HG03135 (cell line): ENCODE measurements at regions not wholly inside any gene's neighbourhood (a gene's known extent, or its start where the extent isn't known, plus 50 kb on each side); places are given as distances from the start of the nearest gene placed in this dataset.

Source experiments
- ATAC-seq: cut with Tn5 transposase; IDR thresholded peaks from one replicate; pipeline ENCODE4 v1.9.1; 2021; ENCODE audit warnings: mild to moderate bottlenecking, moderate library complexity; ENCODE audit not compliant: unreplicated experiment

DNA sequence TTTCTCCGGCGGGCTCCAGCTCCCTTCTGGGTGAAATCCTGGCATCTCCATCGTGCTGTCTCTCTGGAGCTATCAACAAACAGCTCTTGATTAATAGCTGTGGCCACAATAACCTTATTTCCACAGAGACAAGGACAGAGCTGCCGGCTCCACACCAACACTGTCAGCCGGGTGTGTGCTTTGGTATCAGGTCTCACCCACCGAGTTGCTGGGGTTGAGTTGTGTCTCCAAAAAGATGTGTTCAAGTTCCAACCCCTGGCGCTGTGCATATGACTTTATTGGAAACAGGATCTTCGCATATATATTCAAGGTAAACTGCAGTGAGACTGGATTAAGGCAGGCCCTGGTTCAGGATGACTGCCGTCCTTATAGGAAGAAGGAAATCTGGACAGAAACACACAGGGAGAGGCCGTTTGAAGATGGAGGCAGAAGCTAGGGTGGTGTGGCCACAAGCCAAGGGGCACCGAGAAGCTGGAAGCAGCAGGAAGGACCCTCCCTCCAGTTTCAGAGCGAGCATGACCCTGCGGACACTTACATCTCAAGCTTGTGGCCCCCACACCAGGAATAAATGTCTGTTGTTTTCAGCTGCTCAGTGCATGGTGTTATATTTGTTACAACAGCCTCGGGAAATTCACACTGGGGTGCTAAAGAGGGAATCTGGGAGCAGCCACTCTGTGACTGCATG is 88.4 kb upstream of the TMPRSS2 start:
- ATAC-seq = no peak

- ATAC-seq = no peak
Observed at GRCh38 chr21:41594268-41594667, 86.3 kb upstream of the TMPRSS2 start.

GRCh38 chr21:41593760-41594138 is 85.8 kb upstream of the TMPRSS2 start:
- no peak for ATAC-seq

DNA sequence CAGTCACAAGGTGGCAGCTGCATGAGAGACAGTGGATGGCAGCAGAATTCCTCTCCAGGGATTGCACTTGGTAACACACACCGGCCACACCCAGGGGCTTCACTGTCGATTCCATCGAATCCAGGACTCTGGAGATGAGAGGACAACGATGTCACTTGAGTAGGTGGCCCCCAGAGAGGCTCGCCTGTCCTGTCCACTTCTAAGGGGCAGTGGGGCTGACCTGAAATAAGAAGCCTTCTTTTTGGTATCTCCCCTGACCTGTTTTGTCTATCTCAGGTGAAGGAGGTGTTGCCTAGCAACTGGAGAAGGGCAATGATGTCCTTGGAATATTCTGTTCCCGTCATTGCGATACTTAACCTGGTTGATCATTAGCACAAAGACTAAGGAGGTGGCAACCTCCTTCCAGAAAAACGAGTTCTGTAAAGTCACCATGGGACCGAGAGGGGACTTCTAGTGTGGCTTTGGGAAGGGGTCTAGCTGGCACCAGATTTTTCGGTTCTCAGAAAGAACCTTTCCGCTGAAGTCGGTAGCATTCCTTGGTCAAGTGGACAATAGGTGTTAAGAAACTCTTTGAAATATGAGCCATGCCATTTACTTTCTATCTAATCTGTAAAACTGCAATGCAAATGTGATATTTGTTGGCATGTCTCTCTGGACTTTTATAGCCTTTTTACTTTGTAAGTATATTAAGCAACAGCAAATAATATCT is 85.2 kb upstream of the TMPRSS2 start:
- no peak for ATAC-seq

GRCh38 chr21:41589620-41590175 is 81.7 kb upstream of the TMPRSS2 start:
- ATAC-seq = no peak

GRCh38 chr21:41589131-41589530 is 81.2 kb upstream of the TMPRSS2 start:
- ATAC-seq = no peak

DNA sequence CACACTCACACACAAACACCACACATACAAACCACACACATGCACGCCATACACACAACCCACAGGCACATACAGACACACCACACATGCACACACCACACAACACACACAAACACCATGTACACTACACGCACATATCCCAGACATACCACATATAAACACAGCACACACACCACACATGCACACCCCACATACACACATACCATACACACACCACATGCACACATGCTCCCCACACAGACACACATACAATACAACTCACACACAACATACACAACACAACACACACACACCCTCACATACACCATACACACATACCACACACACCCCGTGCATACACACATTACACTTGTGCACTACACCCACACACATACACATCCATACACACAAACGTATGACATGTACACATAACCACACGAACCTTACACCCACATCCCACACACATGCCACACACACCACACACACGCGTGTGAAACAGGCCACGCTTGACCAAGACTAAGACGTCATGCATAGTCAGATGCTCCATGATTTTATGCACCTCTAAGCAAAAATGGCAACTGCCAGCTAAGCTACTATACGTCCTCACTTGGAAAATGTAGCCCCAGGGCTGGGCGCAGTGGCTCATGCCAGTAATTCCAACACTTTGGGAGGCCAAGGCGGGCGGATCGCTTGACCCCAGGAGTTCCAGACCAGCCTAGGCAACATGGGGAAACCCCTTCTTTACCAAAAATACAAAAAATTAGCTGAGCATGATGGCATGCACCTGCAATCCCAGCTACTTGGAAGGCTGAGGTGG is 77.4 kb upstream of the TMPRSS2 start:
- ATAC-seq = no peak

DNA sequence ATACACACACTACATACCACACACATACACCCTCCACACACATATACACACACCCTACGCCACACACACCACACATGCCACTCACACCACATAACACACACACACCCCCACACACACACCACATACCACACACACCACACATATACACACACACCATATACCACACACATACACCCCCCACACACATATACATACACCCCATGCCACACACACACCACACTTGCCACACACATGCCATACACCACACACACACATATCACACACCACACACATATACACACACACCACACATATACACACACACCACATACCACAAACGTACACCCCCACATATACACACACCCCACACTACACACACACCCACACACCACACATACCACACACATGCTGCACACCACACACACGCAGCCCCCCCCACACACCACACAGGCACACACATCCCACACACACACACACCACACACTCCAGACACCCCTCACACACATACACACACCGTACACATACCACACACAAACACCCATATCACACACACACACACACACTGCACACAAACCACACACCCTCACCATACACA is 76.7 kb upstream of the TMPRSS2 start:
- ATAC-seq = no peak

DNA sequence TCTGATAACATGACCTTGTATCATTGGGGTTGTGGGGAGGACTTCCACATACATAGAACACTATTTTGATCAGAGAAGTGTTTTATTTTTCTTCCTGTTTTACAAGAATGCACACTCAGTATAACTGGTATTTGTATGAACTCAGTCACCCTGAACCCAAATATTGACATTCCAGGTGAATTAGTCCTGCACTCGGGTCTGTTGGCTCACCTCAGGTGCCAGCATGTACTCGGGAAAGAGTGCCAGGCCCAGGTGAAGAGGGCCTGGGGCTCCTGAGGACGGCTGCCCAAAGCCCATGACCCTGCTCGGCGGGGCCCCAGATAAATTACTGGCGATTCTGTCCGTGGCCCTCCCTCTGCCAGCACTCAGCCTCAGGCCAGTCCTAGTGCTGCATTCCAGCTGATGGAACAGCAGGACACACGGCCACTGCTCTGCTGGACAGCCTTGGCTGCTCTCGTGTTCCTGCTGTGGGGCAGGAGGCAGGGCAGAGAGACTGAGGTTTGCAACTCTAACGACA is 75.4 kb upstream of the TMPRSS2 start:
- ATAC-seq = no peak

GRCh38 chr21:41582866-41583265 is 74.9 kb upstream of the TMPRSS2 start:
- ATAC-seq = no peak

DNA sequence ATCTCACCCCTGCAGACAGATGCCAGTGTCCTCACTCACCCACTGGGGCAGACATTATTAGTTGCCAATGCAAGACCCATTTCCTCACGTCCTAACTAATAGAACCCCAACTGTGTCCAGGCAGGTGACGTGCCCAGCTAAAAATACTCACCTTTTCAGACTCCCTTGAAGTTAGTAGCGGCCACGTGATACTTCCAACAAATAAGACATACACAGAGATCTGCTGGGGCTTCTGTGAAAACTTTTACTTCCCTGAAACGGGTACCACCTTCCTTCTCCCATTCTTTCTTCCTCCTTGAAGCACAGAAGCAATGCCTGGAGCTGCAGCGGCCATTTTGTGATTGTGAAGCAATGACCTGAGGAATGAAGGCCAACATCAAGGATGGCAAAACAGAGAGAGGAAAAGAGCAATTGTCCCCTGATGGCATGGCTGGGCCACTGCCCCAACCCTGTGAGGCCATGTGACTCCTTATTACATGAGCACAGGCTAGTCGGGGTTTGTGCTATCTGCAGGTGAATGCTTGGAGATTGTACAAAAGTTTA is 74.4 kb upstream of the TMPRSS2 start:
- ATAC-seq = no peak

DNA sequence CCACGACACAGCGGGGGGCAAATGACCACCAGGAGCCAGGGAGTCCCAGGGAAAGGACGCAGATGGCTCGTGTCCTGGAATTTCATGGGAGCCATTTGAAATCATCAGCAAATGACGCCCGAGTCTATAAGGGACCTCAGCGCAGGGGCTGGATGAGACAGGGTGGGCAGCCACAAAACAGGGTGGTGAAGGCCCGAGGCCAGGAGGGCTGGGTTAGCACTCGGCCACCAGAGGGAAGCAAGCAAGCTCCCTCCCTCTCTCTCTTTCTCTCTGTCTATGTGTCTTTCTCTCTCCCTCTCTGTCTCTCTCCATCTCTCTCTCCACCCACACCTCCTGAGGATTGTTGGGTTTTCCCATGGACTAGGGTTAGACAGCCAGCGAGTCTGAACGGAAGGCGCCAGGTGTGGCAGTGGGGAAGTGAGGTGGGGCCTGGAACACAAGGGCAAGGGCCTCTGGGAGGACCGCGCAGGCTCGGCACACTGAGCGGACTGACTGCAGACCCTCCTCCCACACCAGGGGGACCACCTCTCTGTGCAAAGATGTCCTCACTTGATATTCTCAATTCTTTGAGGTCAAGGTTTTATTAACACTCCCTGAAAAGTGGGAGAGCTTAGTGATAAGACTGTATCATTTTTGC is 73.8 kb upstream of the TMPRSS2 start:
- ATAC-seq = no peak

- ATAC-seq = no peak
Observed at GRCh38 chr21:41580758-41581554, 73.0 kb upstream of the TMPRSS2 start.

- ATAC-seq = no peak
Observed at GRCh38 chr21:41579692-41580091, 71.7 kb upstream of the TMPRSS2 start.

GRCh38 chr21:41578716-41579115 is 70.8 kb upstream of the TMPRSS2 start:
- no peak for ATAC-seq

GRCh38 chr21:41578083-41578482 is 70.1 kb upstream of the TMPRSS2 start:
- ATAC-seq = no peak

GRCh38 chr21:41576013-41576615 is 68.2 kb upstream of the TMPRSS2 start:
- no peak for ATAC-seq

DNA sequence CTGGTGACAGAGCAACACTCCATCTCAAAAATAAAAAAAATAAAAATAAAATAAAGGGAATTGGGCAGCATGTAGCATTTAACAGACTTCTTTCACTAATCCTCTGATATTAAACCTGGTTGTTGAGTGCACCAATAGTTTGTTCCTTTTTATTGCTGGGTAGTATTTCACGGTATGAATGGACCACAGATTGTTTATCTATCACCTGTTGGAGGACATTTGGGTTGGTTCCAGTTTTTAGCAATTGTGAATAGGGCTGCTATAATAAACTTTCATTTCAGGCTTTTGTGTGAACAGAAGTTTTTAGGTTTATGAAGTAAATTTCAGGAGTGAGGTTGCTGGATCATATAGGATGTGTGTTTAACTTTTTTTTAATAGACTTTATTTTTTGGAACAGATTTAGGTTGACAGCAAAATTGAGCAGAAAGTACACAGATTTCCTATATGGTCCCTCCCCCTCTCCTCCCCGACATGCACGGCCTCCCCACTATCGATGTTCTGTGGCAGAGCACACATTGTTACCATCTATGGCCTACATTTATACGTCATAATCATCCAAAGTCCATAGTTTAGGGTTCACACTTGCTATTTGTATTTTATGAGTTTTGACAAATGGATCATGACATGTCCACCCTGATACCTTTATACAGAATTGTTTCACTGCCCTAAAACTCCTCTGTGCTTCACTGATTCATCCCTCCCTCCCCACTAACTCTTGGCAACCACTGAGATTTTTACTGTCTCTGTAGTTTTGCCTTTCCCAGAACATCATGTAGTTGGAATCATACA is 66.1 kb upstream of the TMPRSS2 start:
- no peak for ATAC-seq
